HEK293 (cell line): ENCODE measurements at regions not wholly inside any gene's neighbourhood (a gene's known extent, or its start where the extent isn't known, plus 50 kb on each side); places are given as distances from the start of the nearest gene placed in this dataset.

ENCODE experiments used
- CTCF ChIP-seq: fragments of 450-650 bp; formaldehyde crosslinking; IDR thresholded peaks from 2 replicates; pipeline ENCODE4 v1.5.1; 2016; ENCODE audit warnings: missing biosample characterization, missing genetic modification characterization
- PATZ1 ChIP-seq: fragments of 450-650 bp; formaldehyde crosslinking; IDR thresholded peaks from 2 replicates; pipeline ENCODE4 v1.5.1; 2016; ENCODE audit warnings: missing biosample characterization, missing genetic modification characterization
- REST ChIP-seq: fragments of 450-650 bp; formaldehyde crosslinking; IDR thresholded peaks from 2 replicates; pipeline ENCODE4 v1.5.1; 2016; ENCODE audit warnings: missing biosample characterization, missing genetic modification characterization
- ZBTB20 ChIP-seq: fragments of 450-650 bp; formaldehyde crosslinking; IDR thresholded peaks from 2 replicates; pipeline ENCODE4 v1.5.1; 2016; ENCODE audit warnings: missing biosample characterization, missing genetic modification characterization
- ZNF121 ChIP-seq: fragments of 450-650 bp; formaldehyde crosslinking; IDR thresholded peaks from 2 replicates; pipeline ENCODE4 v1.5.1; 2016; ENCODE audit warnings: missing biosample characterization, missing genetic modification characterization
- ZNF140 ChIP-seq: fragments of 450-650 bp; formaldehyde crosslinking; IDR thresholded peaks from 2 replicates; pipeline ENCODE4 v1.5.1; 2016; ENCODE audit warnings: missing biosample characterization, missing genetic modification characterization
- ZNF184 ChIP-seq: fragments of 450-650 bp; IDR thresholded peaks from 2 replicates; pipeline ENCODE4 v1.5.1; 2018; ENCODE audit warnings: missing biosample characterization, mild to moderate bottlenecking, missing genetic modification characterization
- ZNF704 ChIP-seq: fragments of 450-650 bp; formaldehyde crosslinking; IDR thresholded peaks from 2 replicates; pipeline ENCODE4 v1.5.1; 2016; ENCODE audit warnings: missing biosample characterization, missing genetic modification characterization
- ZNF768 ChIP-seq: fragments of 450-650 bp; formaldehyde crosslinking; IDR thresholded peaks from 2 replicates; pipeline ENCODE4 v1.5.1; 2018; ENCODE audit warnings: missing biosample characterization, mild to moderate bottlenecking, missing genetic modification characterization
- ZSCAN5A ChIP-seq: fragments of 450-650 bp; formaldehyde crosslinking; IDR thresholded peaks from 2 replicates; pipeline ENCODE4 v1.5.1; 2016; ENCODE audit warnings: missing biosample characterization, missing genetic modification characterization
- TF ChIP-seq, protein P1 (sequence below): fragments of 450-650 bp; formaldehyde crosslinking; IDR thresholded peaks from 2 replicates; pipeline ENCODE4 v1.5.1; 2016; ENCODE audit warnings: missing biosample characterization, missing genetic modification characterization
- TF ChIP-seq, protein P2 (sequence below): fragments of 450-650 bp; formaldehyde crosslinking; IDR thresholded peaks from 2 replicates; pipeline ENCODE4 v1.5.1; 2016; ENCODE audit warnings: missing biosample characterization, missing genetic modification characterization

DNA sequence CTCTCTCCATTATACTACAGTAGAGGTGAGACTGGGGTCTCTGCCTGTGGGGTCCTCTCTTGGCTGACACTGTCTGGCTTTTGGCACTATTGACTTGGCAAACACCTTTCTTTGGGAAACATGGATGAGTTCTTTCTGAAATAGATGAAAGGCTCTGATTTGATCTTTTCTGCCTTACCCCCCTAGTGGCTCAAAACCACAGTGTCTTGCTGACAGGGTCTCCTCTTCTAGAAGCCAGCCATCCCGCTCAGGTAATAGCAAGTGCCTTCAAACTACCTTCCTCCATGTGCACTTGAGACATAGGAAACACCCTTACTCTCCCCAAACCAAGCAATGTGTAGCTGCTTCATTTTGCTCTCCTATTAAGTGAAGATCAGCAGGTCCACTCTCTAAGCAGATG, 260.4 kb downstream of the BRINP2 start:
- no peak for TF ChIP-seq REST (tag by site-specific recombination)
- no peak for TF ChIP-seq CTCF (tag by site-specific recombination)
- TF ChIP-seq ZNF184 (tag by site-specific recombination) = no peak
- TF ChIP-seq ZBTB20 = no peak
- TF ChIP-seq, protein P1, sequence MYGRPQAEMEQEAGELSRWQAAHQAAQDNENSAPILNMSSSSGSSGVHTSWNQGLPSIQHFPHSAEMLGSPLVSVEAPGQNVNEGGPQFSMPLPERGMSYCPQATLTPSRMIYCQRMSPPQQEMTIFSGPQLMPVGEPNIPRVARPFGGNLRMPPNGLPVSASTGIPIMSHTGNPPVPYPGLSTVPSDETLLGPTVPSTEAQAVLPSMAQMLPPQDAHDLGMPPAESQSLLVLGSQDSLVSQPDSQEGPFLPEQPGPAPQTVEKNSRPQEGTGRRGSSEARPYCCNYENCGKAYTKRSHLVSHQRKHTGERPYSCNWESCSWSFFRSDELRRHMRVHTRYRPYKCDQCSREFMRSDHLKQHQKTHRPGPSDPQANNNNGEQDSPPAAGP (tag by site-specific recombination) = no peak
- TF ChIP-seq, protein P2, sequence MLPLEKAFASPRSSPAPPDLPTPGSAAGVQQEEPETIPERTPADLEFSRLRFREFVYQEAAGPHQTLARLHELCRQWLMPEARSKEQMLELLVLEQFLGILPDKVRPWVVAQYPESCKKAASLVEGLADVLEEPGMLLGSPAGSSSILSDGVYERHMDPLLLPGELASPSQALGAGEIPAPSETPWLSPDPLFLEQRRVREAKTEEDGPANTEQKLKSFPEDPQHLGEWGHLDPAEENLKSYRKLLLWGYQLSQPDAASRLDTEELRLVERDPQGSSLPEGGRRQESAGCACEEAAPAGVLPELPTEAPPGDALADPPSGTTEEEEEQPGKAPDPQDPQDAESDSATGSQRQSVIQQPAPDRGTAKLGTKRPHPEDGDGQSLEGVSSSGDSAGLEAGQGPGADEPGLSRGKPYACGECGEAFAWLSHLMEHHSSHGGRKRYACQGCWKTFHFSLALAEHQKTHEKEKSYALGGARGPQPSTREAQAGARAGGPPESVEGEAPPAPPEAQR = no peak
- TF ChIP-seq PATZ1 (tag by site-specific recombination) = no peak
- no peak for TF ChIP-seq ZNF704 (tag by site-specific recombination)
- no peak for TF ChIP-seq ZNF768 (tag by site-specific recombination)
- TF ChIP-seq ZSCAN5A (tag by site-specific recombination) = no peak
- TF ChIP-seq ZNF121 (tag by site-specific recombination) = no peak
- no peak for TF ChIP-seq ZNF140
